ENCODE measurements at regions not wholly inside any gene's neighbourhood (a gene's known extent, or its start where the extent isn't known, plus 50 kb on each side); places are given as distances from the start of the nearest gene placed in this dataset.

- no peak for DNase-seq (ENCODE audit: low spot score)
- in situ Hi-C loops (cut with MboI; ENCODE audit: low sequenced_read_pairs, unreplicated experiment), result no loop called here
- TF ChIP-seq CTCF (IDR thresholded peaks at IDR 0.05; ENCODE audit: borderline replicate concordance, control extremely low read depth, extremely low read depth, insufficient read depth, missing control alignments), result no peak
These were observed 173.0 kb upstream of the TARS1 start for GRCh38 chr5:33267801-33268200.

- TF ChIP-seq CTCF (IDR thresholded peaks at IDR 0.05; ENCODE audit: borderline replicate concordance, control extremely low read depth, extremely low read depth, insufficient read depth, missing control alignments), result no peak
- in situ Hi-C loops (cut with MboI; ENCODE audit: low sequenced_read_pairs, unreplicated experiment), result no loop called here
- no peak for DNase-seq (ENCODE audit: low spot score)
These were observed 172.4 kb upstream of the TARS1 start for GRCh38 chr5:33268374-33268773.

GRCh38 chr5:33270671-33271070 is 170.1 kb upstream of the TARS1 start:
- no peak for TF ChIP-seq CTCF (IDR thresholded peaks at IDR 0.05; ENCODE audit: borderline replicate concordance, control extremely low read depth, extremely low read depth, insufficient read depth, missing control alignments)
- in situ Hi-C loops (cut with MboI; ENCODE audit: low sequenced_read_pairs, unreplicated experiment), result no loop called here
- no peak for DNase-seq (ENCODE audit: low spot score)

DNA sequence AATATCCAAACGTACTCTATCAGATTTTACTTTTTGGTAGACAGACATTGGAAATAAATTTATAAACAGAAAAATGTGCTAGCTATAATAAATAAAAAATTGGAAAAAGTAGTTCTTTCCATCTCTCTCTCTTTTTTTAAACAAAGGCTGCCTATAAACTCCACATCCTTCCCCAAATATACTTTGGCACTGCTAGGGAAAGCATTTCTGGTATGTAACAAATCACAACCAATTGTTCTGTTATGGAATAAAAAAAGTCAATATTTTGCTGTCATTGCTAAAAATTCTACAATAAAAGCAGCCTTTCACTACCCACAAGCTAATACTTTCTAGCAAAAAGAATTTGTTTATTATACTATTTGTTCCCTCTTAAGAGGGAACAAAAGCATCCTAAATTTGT is 169.2 kb upstream of the TARS1 start:
- DNase-seq (ENCODE audit: low spot score), result no peak
- no peak for TF ChIP-seq CTCF (IDR thresholded peaks at IDR 0.05; ENCODE audit: borderline replicate concordance, control extremely low read depth, extremely low read depth, insufficient read depth, missing control alignments)
- in situ Hi-C loops (cut with MboI; ENCODE audit: low sequenced_read_pairs, unreplicated experiment), result no loop called here

DNA sequence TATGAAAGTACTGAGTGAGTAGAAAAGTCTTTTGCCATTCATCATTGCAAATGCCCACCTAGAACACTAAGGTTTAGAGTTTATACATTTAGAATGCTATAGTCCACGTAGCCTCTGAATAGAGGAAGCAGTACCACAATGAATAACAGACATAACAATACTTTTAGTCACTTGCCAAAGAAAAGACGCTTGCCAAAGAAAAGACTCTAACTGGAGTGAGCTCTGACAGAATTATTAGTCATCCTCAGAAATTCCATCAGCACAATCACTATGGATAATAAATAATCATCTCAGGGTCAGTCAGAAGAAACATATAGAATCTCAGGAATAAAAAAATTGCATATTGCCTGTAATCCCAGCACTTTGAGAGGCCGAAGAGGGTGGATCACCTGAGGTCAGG is 168.5 kb upstream of the TARS1 start:
- no peak for DNase-seq (ENCODE audit: low spot score)
- in situ Hi-C loops (cut with MboI; ENCODE audit: low sequenced_read_pairs, unreplicated experiment), result no loop called here
- no peak for TF ChIP-seq CTCF (IDR thresholded peaks at IDR 0.05; ENCODE audit: borderline replicate concordance, control extremely low read depth, extremely low read depth, insufficient read depth, missing control alignments)

DNA sequence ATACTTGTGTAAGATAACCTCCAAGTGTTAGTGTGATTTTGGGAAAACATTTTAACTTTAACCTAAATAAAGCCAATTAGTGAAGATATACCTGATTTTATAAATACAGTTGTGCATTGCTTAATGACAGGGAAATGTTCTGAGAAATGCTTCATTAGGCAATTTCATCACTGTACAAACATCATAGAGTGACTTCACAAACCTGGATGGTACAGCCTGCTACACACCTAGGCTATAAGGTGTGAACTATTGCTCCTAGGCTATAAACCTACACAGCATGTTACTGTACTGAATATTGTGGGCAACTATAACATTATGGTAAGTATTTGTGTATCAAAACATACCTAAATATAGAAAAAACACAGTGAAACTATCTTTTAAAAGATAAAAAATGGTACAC is 166.8 kb upstream of the TARS1 start:
- in situ Hi-C loops (cut with MboI; ENCODE audit: low sequenced_read_pairs, unreplicated experiment), result no loop called here
- TF ChIP-seq CTCF (IDR thresholded peaks at IDR 0.05; ENCODE audit: borderline replicate concordance, control extremely low read depth, extremely low read depth, insufficient read depth, missing control alignments), result no peak

DNA sequence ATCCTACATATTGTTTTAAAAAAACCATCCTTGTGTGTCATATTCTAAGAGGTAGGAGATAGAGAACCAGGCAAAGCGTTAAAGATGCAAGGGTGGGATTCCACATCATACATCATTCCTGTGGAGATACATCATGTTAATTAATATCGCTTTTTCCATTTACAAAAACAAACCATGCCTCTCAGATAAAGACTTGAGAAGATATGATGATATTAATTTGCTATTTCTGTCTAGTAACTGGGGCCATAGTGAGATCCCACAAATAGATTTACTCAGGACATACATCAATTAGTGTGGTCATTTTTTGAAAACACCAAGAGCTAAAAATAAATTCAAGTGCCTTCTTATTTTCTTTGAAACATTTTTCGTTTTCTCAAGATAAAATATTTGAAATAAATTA is 165.4 kb upstream of the TARS1 start:
- no peak for DNase-seq (ENCODE audit: low spot score)
- TF ChIP-seq CTCF (IDR thresholded peaks at IDR 0.05; ENCODE audit: borderline replicate concordance, control extremely low read depth, extremely low read depth, insufficient read depth, missing control alignments), result no peak
- in situ Hi-C loops (cut with MboI; ENCODE audit: low sequenced_read_pairs, unreplicated experiment), result no loop called here

More for the DNA sequence above, 166.8 kb upstream of the TARS1 start:
- no peak for DNase-seq (ENCODE audit: low spot score)
